GM23338 (cell line): ENCODE measurements at regions not wholly inside any gene's neighbourhood (a gene's known extent, or its start where the extent isn't known, plus 50 kb on each side); places are given as distances from the start of the nearest gene placed in this dataset.

Experiments used
- ATAC-seq: fragments of 200-7000 bp; cut with Tn5 transposase; 3 replicates; pipeline ENCODE4 v1.9.1; 2020
- DNase-seq: peaks from one replicate; pipeline ENCODE4 v3.0.0-alpha.2; 2015; ENCODE audit warnings: low spot score
- H2AFZ ChIP-seq: fragments of 200-600 bp; sonication (generic); 2 replicates; pipeline ENCODE4 v1.8.0; 2016; ENCODE audit warnings: antibody characterized with exemption, mild to moderate bottlenecking, moderate library complexity
- H3F3A ChIP-seq: fragments of 200-600 bp; sonication (generic); replicated peaks from 2 replicates; pipeline ENCODE4 v1.8.0; 2017; ENCODE audit warnings: antibody characterized with exemption, mixed run types, low read depth
- H3K27ac ChIP-seq: fragments of 200-600 bp; sonication (generic); 2 replicates; pipeline ENCODE4 v1.6.1; 2016; ENCODE audit warnings: low read depth
- H3K27me3 ChIP-seq: fragments of 200-600 bp; sonication (generic); 2 replicates; pipeline ENCODE4 v1.8.0; 2016; ENCODE audit warnings: mild to moderate bottlenecking, mixed run types, moderate library complexity; ENCODE audit not compliant: insufficient read depth
- H3K36me3 ChIP-seq: fragments of 200-600 bp; sonication (generic); 2 replicates; pipeline ENCODE4 v1.8.0; 2016; ENCODE audit warnings: mild to moderate bottlenecking; ENCODE audit not compliant: insufficient read depth
- H3K4me1 ChIP-seq: fragments of 200-600 bp; sonication (generic); 2 replicates; pipeline ENCODE4 v1.8.0; 2016; ENCODE audit warnings: mild to moderate bottlenecking, moderate library complexity; ENCODE audit not compliant: insufficient read depth
- H3K4me2 ChIP-seq: fragments of 200-600 bp; sonication (generic); 2 replicates; pipeline ENCODE4 v1.7.1; 2017; ENCODE audit warnings: mixed run types
- H3K4me3 ChIP-seq: fragments of 200-600 bp; sonication (generic); 2 replicates; pipeline ENCODE4 v1.6.1; 2016; ENCODE audit warnings: mixed run types
- H3K79me2 ChIP-seq: fragments of 200-600 bp; sonication (generic); replicated peaks from 2 replicates; pipeline ENCODE4 v1.8.0; 2017; ENCODE audit warnings: mild to moderate bottlenecking; ENCODE audit not compliant: insufficient read depth
- H3K9me2 ChIP-seq: fragments of 200-600 bp; sonication (generic); 2 replicates; pipeline ENCODE4 v1.8.0; 2017; ENCODE audit not compliant: insufficient read depth
- H4K20me1 ChIP-seq: fragments of 200-600 bp; sonication (generic); replicated peaks from 2 replicates; pipeline ENCODE4 v1.8.0; 2017; ENCODE audit warnings: mild to moderate bottlenecking; ENCODE audit not compliant: insufficient read depth
- H3K27ac Mint-ChIP-seq: 2 replicates; pipeline ENCODE4 v1.8.0; 2020; ENCODE audit warnings: inconsistent platforms, mild to moderate bottlenecking, moderate library complexity, mixed read lengths
- H3K27me3 Mint-ChIP-seq: 3 replicates; pipeline ENCODE4 v1.8.0; 2022; ENCODE audit warnings: low read depth, mild to moderate bottlenecking, moderate library complexity, mixed read lengths, inconsistent platforms; ENCODE audit not compliant: insufficient read depth, poor library complexity
- H3K36me3 Mint-ChIP-seq: 3 replicates; pipeline ENCODE4 v1.8.0; 2021; ENCODE audit warnings: low read depth, mild to moderate bottlenecking, inconsistent platforms, moderate library complexity, mixed read lengths
- H3K4me1 Mint-ChIP-seq: 3 replicates; pipeline ENCODE4 v1.8.0; 2020; ENCODE audit warnings: mild to moderate bottlenecking, inconsistent platforms, mixed read lengths
- H3K4me3 Mint-ChIP-seq: 3 replicates; pipeline ENCODE4 v1.8.0; 2021; ENCODE audit warnings: moderate library complexity, mild to moderate bottlenecking, inconsistent platforms, mixed read lengths
- H3K9me3 Mint-ChIP-seq: 3 replicates; pipeline ENCODE4 v1.8.0; 2020; ENCODE audit warnings: moderate library complexity, mild to moderate bottlenecking, inconsistent platforms, mixed read lengths
- CREB1 ChIP-seq: fragments of 250-450 bp; sonication (Bioruptor Pico); IDR thresholded peaks from 2 replicates; pipeline ENCODE4 v1.5.0; 2020; ENCODE audit warnings: low read depth, mild to moderate bottlenecking, moderate library complexity
- CTCF ChIP-seq, 2 experiments: fragments of 200-600 bp in 1 of 2; sonication (generic) in 1 of 2; conservative IDR thresholded peaks; 2 replicates each; pipeline versions ENCODE4 v1.5.1 to v1.6.1; 2016 to 2017; ENCODE audit warnings: antibody characterized with exemption in 2 of 2, low read depth in 2 of 2, mild to moderate bottlenecking in 2 of 2, moderate library complexity in 1 of 2
- EZH2 ChIP-seq: fragments of 200-600 bp; sonication (generic); IDR thresholded peaks from one replicate; pipeline ENCODE4 v1.8.0; 2017; ENCODE audit warnings: antibody characterized with exemption, mild to moderate bottlenecking, low read depth; ENCODE audit not compliant: unreplicated experiment
- JUNB ChIP-seq: IDR thresholded peaks from one replicate; pipeline ENCODE4 v1.6.1; 2016; ENCODE audit warnings: antibody characterized with exemption; ENCODE audit not compliant: unreplicated experiment
- NANOG ChIP-seq: IDR thresholded peaks from 2 replicates; pipeline ENCODE4 v1.6.1; 2016; ENCODE audit warnings: antibody characterized with exemption, borderline replicate concordance
- POLR2AphosphoS5 ChIP-seq: IDR thresholded peaks from 2 replicates; pipeline ENCODE4 v1.6.1; 2016; ENCODE audit warnings: antibody characterized with exemption, low read depth
- STAT1 ChIP-seq: IDR thresholded peaks from one replicate; pipeline ENCODE4 v1.6.1; 2016; ENCODE audit warnings: antibody characterized with exemption; ENCODE audit not compliant: unreplicated experiment
- ZNF114 ChIP-seq: fragments of 250-450 bp; sonication (Bioruptor Pico); IDR thresholded peaks from 2 replicates; pipeline ENCODE4 v1.5.0; 2020; ENCODE audit warnings: mild to moderate bottlenecking, moderate library complexity
- TF ChIP-seq, protein P1 (sequence below): fragments of 250-450 bp; sonication (Bioruptor Pico); IDR thresholded peaks from 2 replicates; pipeline ENCODE4 v1.5.0; 2020; ENCODE audit warnings: mild to moderate bottlenecking, moderate library complexity
- TF ChIP-seq, protein P2 (sequence below): IDR thresholded peaks from one replicate; pipeline ENCODE4 v1.6.1; 2018; ENCODE audit warnings: antibody characterized with exemption; ENCODE audit not compliant: unreplicated experiment

- H3K4me1 ChIP-seq: no peaks in the 10 kb centered on the region
- no peak overlapping the region for H3K4me3 ChIP-seq
- peaks cover 13% of the 10 kb centered on the region for H3K4me1 Mint-ChIP-seq
- no peaks in the 10 kb centered on the region for H4K20me1 ChIP-seq
- peaks cover 8% of the 10 kb centered on the region for H3K9me2 ChIP-seq
- H3K4me2 ChIP-seq: no peak overlapping the region
- no peaks in the 10 kb centered on the region for H3K27me3 ChIP-seq
- H3K9me3 Mint-ChIP-seq: no peaks in the 10 kb centered on the region
- H3K4me3 Mint-ChIP-seq: no peak overlapping the region
- H3K79me2 ChIP-seq: no peaks in the 10 kb centered on the region
- no peak overlapping the region for H3K27ac Mint-ChIP-seq
- no peak for DNase-seq
- H3K36me3 Mint-ChIP-seq: no peaks in the 10 kb centered on the region
- H3K27me3 Mint-ChIP-seq: peaks cover 2% of the 10 kb centered on the region
- no peaks in the 10 kb centered on the region for H3K36me3 ChIP-seq
- 0 out of 2 replicates have a peak overlapping the region, but pooled peaks have one; percentile 47 for H2AFZ ChIP-seq
- H3F3A ChIP-seq: no peaks in the 10 kb centered on the region
- ATAC-seq: peak; percentile 35; the same call in 2 of the 3 replicates
- no peak for TF ChIP-seq CREB1 (CRISPR knock-in tag)
- TF ChIP-seq CTCF (conservative IDR thresholded peaks at IDR 0.05; ENCODE audit: low read depth in 2 of 2): peak in 1 of 2 experiments; percentile 40; a peak in 3 of 4 replicates
- H3K27ac ChIP-seq: no peak overlapping the region
Observed at GRCh38 chr16:50996166-50996829, 154.8 kb downstream of the SALL1 start.

- Mint-ChIP-seq H3K27ac (no peak overlapping the region), H3K9me3 (no peaks in the 10 kb centered on the region), H3K27me3 (peaks cover 2% of the 10 kb centered on the region), H3K36me3 (no peaks in the 10 kb centered on the region), H3K4me1 (peaks cover 12% of the 10 kb centered on the region), H3K4me3 (no peak overlapping the region)
- Histone ChIP-seq H3K27me3 (no peaks in the 10 kb centered on the region), H4K20me1 (no peaks in the 10 kb centered on the region), H3K36me3 (no peaks in the 10 kb centered on the region), H3K9me2 (peaks cover 8% of the 10 kb centered on the region), H3K4me1 (no peaks in the 10 kb centered on the region), H3F3A (no peaks in the 10 kb centered on the region), H3K27ac (no peak overlapping the region), H3K4me3 (no peak overlapping the region), H3K79me2 (no peaks in the 10 kb centered on the region), H3K4me2 (no peak overlapping the region), H2AFZ (no peak overlapping the region)
- DNase-seq (no peak), ATAC-seq (no peak)
- TF ChIP-seq, protein P1, sequence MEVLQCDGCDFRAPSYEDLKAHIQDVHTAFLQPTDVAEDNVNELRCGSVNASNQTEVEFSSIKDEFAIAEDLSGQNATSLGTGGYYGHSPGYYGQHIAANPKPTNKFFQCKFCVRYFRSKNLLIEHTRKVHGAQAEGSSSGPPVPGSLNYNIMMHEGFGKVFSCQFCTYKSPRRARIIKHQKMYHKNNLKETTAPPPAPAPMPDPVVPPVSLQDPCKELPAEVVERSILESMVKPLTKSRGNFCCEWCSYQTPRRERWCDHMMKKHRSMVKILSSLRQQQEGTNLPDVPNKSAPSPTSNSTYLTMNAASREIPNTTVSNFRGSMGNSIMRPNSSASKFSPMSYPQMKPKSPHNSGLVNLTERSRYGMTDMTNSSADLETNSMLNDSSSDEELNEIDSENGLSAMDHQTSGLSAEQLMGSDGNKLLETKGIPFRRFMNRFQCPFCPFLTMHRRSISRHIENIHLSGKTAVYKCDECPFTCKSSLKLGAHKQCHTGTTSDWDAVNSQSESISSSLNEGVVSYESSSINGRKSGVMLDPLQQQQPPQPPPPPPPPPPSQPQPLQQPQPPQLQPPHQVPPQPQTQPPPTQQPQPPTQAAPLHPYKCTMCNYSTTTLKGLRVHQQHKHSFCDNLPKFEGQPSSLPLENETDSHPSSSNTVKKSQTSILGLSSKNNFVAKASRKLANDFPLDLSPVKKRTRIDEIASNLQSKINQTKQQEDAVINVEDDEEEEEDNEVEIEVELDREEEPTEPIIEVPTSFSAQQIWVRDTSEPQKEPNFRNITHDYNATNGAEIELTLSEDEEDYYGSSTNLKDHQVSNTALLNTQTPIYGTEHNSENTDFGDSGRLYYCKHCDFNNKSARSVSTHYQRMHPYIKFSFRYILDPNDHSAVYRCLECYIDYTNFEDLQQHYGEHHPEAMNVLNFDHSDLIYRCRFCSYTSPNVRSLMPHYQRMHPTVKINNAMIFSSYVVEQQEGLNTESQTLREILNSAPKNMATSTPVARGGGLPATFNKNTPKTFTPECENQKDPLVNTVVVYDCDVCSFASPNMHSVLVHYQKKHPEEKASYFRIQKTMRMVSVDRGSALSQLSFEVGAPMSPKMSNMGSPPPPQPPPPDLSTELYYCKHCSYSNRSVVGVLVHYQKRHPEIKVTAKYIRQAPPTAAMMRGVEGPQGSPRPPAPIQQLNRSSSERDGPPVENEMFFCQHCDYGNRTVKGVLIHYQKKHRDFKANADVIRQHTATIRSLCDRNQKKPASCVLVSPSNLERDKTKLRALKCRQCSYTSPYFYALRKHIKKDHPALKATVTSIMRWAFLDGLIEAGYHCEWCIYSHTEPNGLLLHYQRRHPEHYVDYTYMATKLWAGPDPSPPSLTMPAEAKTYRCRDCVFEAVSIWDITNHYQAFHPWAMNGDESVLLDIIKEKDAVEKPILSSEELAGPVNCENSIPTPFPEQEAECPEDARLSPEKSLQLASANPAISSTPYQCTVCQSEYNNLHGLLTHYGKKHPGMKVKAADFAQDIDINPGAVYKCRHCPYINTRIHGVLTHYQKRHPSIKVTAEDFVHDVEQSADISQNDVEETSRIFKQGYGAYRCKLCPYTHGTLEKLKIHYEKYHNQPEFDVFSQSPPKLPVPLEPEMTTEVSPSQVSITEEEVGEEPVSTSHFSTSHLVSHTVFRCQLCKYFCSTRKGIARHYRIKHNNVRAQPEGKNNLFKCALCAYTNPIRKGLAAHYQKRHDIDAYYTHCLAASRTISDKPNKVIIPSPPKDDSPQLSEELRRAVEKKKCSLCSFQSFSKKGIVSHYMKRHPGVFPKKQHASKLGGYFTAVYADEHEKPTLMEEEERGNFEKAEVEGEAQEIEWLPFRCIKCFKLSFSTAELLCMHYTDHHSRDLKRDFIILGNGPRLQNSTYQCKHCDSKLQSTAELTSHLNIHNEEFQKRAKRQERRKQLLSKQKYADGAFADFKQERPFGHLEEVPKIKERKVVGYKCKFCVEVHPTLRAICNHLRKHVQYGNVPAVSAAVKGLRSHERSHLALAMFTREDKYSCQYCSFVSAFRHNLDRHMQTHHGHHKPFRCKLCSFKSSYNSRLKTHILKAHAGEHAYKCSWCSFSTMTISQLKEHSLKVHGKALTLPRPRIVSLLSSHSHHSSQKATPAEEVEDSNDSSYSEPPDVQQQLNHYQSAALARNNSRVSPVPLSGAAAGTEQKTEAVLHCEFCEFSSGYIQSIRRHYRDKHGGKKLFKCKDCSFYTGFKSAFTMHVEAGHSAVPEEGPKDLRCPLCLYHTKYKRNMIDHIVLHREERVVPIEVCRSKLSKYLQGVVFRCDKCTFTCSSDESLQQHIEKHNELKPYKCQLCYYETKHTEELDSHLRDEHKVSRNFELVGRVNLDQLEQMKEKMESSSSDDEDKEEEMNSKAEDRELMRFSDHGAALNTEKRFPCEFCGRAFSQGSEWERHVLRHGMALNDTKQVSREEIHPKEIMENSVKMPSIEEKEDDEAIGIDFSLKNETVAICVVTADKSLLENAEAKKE: no peak
- TF ChIP-seq, protein P2, sequence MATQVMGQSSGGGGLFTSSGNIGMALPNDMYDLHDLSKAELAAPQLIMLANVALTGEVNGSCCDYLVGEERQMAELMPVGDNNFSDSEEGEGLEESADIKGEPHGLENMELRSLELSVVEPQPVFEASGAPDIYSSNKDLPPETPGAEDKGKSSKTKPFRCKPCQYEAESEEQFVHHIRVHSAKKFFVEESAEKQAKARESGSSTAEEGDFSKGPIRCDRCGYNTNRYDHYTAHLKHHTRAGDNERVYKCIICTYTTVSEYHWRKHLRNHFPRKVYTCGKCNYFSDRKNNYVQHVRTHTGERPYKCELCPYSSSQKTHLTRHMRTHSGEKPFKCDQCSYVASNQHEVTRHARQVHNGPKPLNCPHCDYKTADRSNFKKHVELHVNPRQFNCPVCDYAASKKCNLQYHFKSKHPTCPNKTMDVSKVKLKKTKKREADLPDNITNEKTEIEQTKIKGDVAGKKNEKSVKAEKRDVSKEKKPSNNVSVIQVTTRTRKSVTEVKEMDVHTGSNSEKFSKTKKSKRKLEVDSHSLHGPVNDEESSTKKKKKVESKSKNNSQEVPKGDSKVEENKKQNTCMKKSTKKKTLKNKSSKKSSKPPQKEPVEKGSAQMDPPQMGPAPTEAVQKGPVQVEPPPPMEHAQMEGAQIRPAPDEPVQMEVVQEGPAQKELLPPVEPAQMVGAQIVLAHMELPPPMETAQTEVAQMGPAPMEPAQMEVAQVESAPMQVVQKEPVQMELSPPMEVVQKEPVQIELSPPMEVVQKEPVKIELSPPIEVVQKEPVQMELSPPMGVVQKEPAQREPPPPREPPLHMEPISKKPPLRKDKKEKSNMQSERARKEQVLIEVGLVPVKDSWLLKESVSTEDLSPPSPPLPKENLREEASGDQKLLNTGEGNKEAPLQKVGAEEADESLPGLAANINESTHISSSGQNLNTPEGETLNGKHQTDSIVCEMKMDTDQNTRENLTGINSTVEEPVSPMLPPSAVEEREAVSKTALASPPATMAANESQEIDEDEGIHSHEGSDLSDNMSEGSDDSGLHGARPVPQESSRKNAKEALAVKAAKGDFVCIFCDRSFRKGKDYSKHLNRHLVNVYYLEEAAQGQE: no peak
- TF ChIP-seq POLR2AphosphoS5 (no peak), CREB1 (CRISPR knock-in tag) (no peak), JUNB (no peak), NANOG (no peak), STAT1 (no peak), EZH2 (no peak), ZNF114 (no peak)
Observed at GRCh38 chr16:50994995-50995394, 156.1 kb downstream of the SALL1 start.
